HG02885 (cell line): ENCODE measurements at regions not wholly inside any gene's neighbourhood (a gene's known extent, or its start where the extent isn't known, plus 50 kb on each side); places are given as distances from the start of the nearest gene placed in this dataset.
"Not testable (repeated sequence)": the region's sequence is repeated elsewhere in the genome, so short reads cannot be mapped to it uniquely, and the experiment has no call there.

ENCODE experiments used
- ATAC-seq: cut with Tn5 transposase; IDR thresholded peaks from one replicate; pipeline ENCODE4 v1.9.1; 2021; ENCODE audit warnings: mild to moderate bottlenecking; ENCODE audit not compliant: unreplicated experiment, poor library complexity

DNA sequence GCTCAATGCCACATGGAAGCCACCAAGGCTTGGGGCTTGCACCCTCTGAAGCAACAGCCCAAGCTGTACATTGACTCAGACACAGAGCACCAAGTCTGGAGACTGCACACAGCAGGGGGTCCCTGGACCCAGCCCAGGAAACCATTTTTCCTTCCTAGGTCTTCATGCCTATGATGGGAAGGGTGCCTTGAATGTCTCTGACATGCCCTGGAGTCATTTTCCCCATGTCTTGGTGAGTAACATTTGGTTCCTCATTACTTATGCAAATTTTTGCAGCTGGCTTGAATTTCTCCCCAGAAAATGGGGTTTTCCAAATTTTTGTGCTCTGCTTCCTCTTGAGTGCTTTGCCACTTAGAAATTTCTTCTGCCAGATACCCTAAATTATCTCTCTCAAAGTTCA is 367.3 kb upstream of the NECTIN3 start:
- not testable (repeated sequence) for ATAC-seq

DNA sequence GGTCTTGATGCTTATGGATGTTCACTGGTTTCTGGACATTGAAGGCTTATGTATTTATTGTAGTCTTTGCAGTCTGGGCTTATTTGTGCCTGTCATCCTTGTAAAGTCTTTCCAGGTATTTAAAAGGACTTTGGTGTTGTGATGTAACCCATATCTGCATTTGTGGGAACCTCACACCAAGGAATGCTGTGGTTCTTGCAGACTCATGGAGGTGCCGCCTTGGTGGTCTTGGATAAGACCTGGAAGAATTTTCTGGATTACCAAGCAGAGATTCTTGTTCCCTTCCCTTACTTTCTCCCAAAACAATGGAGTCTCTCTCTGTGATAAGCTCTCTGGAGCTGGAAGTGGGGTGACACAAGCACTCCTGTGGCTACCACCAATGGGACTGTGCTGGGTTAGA is 363.5 kb upstream of the NECTIN3 start:
- ATAC-seq = no peak

DNA sequence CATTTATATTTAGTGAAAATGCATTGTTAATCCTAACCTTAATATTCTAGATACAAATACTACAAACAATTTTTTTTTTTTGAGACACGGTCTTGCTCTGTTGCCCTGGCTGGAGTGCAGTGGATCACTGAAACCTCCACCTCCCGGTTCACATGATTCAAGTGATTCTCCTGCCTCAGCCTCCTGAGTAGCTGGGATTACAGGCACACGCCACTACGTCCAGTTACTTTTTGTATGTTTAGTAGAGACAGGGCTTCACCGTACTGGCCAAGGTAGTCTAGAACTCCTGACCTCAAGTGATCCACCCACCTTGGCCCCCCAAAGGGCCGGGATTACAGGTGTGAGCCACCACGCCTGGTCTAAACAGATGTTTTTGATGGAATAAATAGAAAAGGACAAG is 361.5 kb upstream of the NECTIN3 start:
- ATAC-seq = no peak

DNA sequence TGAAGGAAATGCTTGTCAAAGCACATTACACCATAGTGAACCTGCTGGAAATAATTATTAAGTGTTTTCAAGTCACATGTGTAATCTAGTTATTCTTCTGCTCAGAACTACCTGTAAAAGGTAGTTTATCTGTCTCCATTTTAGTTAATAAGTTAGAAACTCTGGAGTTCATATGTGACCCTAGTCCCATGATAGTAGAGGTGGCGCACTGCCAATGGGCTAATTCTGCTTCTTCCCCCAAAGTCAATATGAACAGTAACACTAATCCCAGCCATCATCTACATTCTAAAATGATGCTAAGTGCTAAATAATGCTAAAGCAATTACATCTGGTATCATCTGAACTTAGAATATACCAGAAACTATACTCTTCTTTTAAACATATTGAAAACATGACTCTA is 361.0 kb upstream of the NECTIN3 start:
- ATAC-seq = no peak

DNA sequence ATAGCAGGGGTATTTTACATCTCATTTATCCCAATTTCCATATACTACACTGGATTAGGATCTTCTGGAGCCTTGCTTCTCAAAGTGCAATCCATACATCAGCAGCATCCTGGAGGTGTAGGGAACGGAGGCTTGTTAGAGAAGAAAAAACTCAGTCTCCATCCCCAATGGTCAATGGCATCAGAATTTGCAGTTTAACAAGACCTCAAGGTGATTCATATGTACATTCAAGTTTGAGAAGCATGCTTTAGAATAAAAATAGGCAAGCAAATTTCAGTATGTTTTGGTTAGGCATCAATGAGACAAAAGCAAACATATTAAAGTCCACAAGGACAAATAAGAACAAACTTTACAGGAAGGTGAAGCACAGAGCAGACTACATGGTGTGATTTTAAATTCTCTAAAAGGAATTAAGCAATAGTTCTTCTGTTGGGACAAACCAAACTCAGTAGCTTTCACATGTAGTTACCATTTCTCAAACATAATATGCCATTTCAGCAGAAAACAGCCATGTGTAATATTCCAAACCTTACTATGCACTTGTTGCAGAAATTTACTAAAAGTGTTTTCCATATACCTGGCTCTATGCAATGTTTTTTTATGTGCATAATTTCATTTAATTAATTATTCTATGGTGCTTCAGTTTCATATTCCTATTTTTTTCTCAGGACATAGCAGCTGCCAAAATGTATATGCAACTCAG is 360.3 kb upstream of the NECTIN3 start:
- ATAC-seq = no peak

DNA sequence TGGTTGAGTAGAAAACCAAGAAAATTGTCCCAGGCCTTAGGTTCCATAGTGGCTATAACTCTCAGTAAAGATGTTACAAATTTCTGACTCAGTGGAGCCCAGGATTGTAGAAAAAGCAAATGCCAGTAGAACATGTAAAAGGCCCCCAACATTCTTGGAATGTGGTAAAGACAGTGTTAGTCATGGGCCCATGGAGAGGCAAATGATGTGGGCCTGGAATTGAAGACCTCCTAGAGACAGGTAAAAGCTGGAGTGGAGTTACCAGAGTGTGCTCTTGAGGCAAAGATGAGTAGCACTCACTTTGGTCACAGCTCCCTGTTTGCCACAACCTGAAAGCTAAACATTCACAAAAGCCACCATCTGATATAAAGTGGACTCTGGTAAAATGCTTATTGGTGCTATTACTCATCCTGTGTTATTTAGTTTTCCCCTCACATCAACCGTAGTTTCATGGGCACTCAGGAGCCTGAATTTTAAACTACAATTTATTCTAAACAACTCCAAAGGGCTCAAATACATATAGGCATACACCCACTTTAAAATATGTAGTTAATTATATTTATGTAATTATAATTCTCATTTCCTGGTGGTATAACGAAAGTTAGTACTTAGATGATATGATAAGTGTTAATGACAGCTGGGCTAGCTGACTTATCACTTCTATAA is 359.6 kb upstream of the NECTIN3 start:
- ATAC-seq = no peak

DNA sequence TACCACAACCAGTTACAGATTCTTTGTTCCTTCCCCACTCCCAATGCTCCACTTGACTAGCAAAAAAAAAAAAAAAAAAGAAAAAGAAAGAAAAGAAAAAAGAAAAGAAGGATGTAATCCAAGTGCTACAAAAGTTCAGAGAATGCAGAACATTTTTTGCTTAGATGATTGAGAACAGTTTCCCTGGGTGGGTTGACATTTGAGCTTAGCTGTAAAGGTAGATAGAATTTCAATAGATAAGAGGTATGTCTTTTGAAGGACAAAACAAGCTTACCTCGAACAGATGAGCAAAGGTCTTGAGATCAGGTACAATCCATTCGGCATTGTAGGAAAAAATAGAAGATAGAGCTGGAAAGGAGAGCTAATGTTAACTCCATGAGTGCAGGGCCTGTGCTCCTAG is 344.6 kb upstream of the NECTIN3 start:
- ATAC-seq = no peak

DNA sequence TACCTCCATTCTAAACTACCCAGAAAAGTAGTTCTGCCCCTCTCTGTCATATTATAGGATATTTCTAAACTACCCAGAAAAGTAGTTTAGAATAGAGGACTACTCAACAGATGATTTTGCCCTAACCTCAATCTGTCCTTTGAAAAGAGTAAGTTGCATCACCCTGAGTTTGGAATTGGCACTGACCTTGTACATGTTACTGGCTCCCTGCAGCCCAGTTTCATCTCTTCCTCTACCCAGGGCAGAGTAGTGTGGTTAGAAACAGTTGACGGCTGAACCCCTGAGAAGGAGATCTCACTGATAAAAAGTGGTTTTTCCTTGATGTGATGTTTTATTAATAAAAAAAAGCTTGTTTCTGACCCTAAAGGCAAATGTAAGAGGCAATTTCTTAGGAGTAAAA is 340.5 kb upstream of the NECTIN3 start:
- no peak for ATAC-seq

DNA sequence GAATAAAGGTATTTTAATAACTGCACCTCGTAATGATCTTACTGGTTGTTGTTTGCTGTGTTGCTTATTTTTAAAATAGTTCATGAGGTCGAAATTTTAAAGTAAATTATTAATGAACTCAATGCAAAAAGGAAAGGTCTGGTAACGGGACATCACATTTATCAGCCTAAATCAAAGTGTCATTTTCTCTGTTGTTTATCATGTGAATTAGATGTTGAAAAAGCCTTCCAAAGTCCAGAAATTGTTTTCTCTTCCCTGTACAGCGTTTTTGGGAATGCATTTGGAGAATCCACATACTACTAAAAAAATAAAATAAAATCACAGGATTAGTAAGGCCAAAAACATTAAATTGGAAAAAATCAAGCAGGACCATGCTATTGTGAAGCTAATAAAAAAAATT is 339.2 kb upstream of the NECTIN3 start:
- ATAC-seq = no peak

DNA sequence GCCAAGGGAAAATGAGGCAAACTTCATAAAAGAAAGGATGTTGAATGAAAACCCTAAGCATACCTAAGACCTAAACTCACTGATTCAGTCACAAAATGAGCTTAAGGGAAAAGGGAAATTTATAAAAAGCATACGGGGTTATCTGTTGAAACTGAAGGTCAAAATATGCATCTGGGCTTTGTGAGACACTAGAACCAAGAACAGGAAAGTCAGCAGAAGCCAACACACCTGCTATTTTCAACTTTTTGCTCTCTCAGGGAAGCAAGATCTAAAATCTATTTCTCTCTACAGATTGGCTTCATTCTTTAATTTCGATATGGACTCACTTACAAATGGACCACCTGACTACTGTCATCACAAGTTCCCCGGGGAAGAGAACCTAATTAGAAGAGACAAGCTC is 338.6 kb upstream of the NECTIN3 start:
- no peak for ATAC-seq

DNA sequence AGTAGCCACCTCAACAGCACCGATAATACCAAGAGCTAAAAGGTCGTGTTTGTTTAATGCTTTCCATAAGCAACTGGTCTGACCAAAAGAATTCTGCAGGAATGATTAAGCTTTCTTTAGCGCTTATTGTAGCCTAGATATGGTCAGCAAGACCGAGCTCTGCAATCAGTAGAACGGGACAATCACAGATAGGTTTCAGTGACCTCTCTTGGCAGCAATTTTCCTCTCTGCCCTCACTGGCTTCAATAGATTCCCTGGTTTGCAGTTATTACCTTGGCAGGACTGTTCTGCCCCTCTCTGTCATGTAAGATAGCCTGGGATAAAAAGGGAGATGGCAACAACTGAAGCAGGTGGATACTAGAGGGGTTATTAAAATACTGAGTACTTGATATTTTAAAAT is 337.1 kb upstream of the NECTIN3 start:
- no peak for ATAC-seq

DNA sequence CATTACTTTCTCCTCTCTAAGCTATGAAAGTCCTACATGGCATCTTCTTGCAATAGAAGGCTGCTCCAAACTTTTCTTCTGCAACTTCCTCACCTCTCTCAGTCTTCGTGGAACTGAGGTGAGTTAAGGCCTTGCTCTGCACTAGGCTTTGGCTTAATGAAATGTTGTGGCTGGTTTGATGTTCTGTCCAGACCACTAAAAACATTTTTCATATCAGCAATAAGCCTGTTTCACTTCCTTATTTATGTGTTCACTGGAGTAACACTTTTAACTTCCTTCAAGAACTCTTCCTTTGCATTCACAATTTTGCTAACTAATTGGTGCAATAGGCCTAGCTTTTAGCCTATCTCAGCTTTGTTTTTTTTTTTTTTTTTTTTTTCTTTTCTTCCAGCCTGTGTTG is 335.3 kb upstream of the NECTIN3 start:
- ATAC-seq = peak; percentile 85

DNA sequence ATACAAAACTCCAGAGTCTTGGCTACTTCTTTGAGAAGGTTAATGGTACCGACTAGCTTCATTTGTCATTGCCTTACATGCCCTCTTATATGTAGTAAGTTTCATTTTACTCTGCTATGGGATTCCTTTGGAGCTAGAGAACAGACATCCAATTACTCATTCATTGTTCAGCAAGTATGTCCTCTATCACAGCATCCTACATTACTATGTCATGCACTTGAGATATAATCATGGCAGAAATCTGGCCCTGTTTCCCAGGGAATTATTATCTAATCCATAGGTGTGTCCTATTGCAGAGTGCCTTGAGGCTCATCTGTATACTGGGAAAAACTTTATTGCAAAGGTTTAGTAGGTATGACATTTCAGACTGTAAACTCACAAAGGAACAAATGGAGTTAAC is 333.1 kb upstream of the NECTIN3 start:
- ATAC-seq = no peak

DNA sequence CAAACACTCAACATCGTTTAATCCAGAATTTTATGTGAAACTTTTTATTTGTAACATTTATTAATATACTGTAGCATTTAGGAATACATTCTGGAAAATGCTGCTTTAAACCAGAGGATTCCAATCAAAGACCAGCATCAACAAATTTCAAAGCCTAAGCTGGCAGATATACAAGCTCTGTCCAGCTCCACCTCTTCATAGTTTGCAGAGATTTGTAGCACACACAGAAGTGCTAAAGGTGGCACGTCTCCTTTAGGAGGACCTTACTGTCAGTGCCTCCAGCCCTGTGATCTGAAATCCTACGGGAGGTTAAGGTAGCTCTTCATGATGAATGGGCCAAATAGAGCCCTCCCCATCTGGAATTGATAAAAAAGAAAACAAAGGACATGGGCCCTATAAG is 329.7 kb upstream of the NECTIN3 start:
- no peak for ATAC-seq

DNA sequence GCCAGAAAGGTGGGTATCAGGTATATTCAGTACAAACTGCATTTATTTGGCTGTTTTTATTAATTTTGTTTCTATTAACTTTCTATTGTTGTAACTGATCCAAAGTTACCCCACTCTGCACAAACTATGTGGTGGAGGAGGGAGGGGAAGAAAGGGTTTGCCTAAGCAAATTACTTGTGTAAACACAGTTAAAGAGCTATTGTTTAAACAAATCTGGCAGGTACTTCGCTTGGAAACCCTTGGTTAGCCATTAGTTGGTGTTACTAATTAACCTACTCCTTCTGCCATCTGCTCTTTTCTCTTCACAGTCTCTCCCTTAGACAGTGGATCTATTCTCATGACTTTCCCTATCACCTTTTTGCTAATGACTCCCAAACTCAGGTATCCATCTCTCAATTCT is 328.4 kb upstream of the NECTIN3 start:
- ATAC-seq = no peak

DNA sequence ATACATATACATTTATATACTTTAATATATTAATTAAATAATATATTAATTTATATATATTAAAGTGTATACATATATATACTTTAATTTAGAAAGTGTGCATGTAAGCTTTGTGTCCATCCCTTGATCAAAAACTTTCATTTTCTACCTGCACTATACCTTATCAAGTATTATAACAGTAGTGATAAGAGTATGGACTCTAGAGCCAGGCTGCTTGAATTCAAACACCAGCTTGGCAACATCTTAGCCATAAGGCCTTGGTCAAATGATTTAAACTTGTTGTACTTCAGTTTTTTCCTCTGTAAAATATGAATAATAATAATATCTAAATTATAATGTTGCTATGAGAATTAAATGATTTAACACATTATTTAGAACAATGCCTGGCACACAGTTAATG is 327.6 kb upstream of the NECTIN3 start:
- no peak for ATAC-seq

DNA sequence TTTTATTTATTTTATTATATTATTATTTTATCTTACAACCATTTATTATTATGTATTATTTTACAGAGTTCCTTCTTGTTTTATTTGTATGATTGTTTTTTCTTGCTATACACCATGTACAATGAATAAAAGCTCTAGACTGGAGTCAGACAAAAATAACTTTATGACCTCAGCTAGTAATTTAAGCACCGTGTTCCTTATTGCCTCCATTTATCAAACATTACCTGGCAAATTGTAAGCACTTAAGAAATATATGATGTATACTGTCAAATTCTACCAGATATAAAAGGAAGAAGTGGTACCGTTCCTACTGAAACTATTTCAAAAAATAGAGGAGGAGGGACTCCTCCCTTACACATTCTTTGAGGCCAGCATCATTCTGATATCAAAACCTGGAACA is 326.9 kb upstream of the NECTIN3 start:
- ATAC-seq = no peak

DNA sequence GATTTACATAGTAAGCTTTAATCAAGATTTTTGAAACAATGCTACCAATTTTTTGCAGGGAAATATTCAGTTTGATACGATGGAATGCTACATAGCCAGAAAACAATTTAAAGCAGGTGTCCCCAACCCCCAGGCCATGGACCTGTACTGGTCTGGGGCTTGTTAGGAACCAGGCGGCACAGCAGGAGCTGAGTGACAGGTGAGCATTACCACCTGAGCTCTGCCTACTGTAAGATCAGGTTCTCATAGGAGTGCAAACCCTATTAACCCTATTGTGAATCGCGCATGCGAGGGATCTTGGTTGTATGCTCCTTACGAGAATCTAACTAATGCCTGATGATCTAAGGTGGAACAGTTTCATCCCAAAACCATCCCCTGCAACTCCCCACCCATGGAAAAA is 322.6 kb upstream of the NECTIN3 start:
- ATAC-seq = no peak

DNA sequence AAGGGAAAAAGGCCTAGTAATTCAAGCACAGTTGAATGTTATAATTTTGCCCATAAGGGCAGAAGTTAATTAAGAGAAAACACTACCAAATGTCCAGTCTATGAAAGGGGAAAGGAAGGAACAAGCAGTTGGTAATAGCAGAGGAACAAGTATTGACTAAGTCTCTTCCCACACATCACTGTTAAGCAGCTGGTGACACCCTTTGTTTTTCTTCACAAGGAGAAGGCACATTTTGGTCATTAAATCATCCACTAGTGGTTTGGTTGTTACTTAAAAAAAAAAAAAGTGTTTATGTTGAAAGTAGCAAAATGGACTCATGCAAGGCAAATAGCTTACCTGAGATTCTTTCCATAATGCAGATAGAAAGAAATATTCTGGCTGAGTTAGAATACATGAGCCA is 321.4 kb upstream of the NECTIN3 start:
- ATAC-seq = no peak

DNA sequence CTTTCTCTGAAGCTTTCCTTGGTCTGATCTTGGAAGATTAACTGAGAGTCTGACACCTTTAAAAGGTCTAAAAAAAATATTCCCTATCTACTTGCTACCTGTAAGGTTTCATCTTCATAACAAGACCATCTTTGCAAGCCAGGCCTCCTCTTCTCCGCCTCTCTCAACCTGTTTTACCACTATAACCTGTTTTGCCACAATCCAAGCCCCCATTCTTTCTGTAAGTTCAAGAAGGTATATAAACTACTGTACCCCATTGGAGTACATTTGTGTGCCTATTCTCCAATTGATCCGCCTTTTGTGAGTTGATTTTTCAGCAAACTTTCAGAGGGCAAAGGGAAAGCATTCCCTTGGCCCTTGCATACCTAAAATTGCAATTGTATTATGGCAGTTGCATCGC is 319.3 kb upstream of the NECTIN3 start:
- ATAC-seq = no peak

DNA sequence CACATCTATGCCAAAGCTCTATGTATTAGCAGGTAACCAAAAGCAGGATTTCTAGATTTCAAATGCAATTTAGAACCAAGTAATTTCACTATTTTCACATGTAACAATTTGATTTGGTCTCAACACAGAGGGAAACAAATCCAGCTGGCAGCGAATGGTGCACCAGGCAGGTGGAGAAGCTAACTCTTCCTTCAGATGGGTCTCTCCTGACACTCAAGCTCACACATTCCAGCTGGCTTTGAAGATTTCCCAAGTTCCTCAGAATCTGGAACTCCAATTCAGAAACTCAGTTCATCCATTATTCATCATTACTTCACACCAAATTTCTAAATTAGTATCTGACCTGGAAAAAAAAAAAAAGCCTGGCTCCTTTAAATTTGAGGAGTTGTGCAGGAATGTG is 318.1 kb upstream of the NECTIN3 start:
- no peak for ATAC-seq

DNA sequence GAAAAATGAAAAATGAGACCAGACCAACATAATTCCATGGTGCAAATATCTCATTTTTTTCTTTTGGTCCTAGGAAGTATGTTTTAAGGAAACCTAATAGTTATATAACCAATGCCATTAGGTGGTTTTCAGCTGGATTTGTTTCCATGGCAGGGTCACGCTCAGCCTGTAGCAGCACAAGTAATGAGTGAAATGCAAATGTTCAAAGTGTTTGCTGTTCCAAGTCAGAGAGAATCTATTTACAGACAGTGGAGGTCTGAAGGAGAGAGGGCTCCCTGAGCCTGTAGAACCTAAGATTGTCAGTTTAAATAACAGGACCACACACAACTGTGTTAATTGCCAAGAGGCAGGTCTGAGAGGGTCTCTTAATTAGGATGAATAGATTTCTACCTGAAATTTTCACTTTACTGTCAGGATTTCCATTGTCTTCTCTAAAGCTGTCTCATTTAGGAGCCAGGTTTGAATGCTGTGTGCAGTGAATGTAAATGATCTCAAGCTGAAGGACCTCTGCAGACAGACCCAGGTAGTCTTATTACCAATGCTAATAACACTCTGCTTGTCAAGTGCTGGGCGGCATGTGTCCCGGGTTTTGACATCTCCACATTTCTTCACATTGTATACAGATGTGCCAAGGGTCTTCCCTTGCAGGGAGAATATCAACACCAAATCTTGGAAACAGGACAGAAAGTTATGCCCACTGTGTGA is 317.3 kb upstream of the NECTIN3 start:
- no peak for ATAC-seq
